ENCODE measurements at regions not wholly inside any gene's neighbourhood (a gene's known extent, or its start where the extent isn't known, plus 50 kb on each side); places are given as distances from the start of the nearest gene placed in this dataset.

DNA sequence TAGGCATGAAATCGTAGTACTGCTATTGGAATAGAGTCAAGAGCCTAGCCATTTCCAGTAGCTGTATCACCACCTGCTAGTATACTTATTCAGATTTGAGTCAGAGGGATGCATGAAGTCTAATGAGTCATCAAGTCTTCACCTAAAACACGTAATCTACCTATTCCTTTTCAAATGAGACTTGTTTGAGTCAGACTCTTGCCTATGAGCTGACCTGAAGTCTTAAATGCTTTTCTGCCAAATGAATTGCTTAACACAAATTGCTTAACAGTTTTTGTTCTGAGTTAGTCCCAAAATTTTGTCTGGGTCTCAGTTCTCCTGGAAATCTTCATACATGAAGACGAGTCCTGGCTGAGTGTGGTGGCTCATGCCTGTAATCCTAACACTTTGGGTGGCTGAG is 165.2 kb downstream of the GNAT3 start:
- intact Hi-C loops (cut with DNase I), result no loop called here
- Histone ChIP-seq H3K27ac (no peak overlapping the region), H3K36me3 (ENCODE audit: insufficient read depth in 1 of 2, low read depth in 1 of 2) (no peaks in the 10 kb centered on the region), H3K27me3 (ENCODE audit: insufficient read depth in 3 of 3, low read length in 2 of 3) (no peaks in the 10 kb centered on the region), H3K9me3 (no peaks in the 10 kb centered on the region), H3K4me1 (no peaks in the 10 kb centered on the region), H3K4me3 (no peak overlapping the region)
- TF ChIP-seq, protein P1, sequence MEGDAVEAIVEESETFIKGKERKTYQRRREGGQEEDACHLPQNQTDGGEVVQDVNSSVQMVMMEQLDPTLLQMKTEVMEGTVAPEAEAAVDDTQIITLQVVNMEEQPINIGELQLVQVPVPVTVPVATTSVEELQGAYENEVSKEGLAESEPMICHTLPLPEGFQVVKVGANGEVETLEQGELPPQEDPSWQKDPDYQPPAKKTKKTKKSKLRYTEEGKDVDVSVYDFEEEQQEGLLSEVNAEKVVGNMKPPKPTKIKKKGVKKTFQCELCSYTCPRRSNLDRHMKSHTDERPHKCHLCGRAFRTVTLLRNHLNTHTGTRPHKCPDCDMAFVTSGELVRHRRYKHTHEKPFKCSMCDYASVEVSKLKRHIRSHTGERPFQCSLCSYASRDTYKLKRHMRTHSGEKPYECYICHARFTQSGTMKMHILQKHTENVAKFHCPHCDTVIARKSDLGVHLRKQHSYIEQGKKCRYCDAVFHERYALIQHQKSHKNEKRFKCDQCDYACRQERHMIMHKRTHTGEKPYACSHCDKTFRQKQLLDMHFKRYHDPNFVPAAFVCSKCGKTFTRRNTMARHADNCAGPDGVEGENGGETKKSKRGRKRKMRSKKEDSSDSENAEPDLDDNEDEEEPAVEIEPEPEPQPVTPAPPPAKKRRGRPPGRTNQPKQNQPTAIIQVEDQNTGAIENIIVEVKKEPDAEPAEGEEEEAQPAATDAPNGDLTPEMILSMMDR (IDR thresholded peaks at IDR 0.05), result no peak
- DNase-seq (no peak), ATAC-seq (peak; percentile 49 to 81 (median 69))
- 25 to 49% (median 34%) methylated on average over 3 of the region's 3 CpGs for WGBS, 3 donors

DNA sequence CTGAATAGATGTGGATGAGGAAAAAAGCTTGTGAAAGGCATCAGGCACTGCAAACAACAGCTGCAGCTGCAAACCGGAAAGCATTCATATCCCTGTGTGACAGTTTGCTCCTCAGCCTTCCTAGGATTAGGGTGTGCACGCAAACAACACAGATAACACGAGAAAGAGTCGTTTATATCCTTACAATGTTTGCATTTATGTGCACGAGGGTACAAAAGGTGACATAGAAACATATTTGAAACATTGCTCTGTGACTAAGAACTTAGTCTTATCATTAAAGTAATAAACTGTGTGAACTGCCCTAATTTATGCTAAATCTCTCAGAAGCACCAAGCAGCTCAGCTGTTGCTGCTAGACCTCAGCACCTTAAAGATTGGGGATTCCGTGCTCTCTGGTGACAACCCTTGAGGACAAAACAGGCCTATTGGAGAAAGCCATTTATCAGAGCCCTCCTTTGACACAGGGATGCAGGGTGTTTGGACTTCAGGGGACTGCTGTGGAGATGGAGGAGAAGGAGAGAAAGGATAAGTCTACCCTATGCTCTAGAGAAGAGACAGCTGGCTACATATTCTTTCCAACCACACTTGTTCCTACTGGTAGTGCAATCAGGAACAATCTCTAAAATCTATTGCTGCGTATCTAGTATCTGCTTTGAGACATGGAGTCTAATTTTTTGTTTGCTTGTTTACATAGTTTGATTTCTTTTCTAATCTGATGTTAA is 176.2 kb downstream of the GNAT3 start:
- no peak for DNase-seq
- H3K27ac ChIP-seq, result no peak overlapping the region
- intact Hi-C loops (cut with DNase I), result no loop called here
- TF ChIP-seq, protein P1 (IDR thresholded peaks at IDR 0.05), result no peak
- WGBS, 3 donors, result 13 to 22% (median 19%) methylated on average over 7 of the region's 7 CpGs
- no peaks in the 10 kb centered on the region for H3K4me1 ChIP-seq
- ATAC-seq, result peak in 1 of 4 donors; percentile 51
- no peaks in the 10 kb centered on the region for H3K36me3 ChIP-seq (ENCODE audit: insufficient read depth in 1 of 2, low read depth in 1 of 2)
- H3K9me3 ChIP-seq, result no peaks in the 10 kb centered on the region
- H3K4me3 ChIP-seq, result no peak overlapping the region
- H3K27me3 ChIP-seq (ENCODE audit: insufficient read depth in 3 of 3, low read length in 2 of 3), result no peaks in the 10 kb centered on the region

DNA sequence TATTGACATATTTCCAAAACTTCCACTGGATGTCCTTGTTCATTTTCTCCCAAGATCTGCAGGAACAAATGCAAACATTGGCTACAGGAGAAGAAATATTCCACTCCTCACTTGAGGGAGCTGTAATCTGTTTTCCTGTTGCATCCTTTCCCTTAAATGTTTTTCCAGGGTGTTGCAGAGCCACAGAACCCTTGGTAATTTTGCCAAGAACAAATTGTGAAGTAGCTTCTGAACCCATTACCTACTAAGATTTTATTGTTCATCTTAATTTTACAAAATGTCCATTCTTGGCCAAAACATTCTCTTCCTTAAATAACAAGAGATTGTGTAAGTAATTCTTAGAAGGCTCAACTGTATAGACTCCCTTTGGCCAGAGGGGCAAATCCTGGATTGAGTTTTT is 177.0 kb downstream of the GNAT3 start:
- TF ChIP-seq, protein P1 (IDR thresholded peaks at IDR 0.05), result no peak
- Histone ChIP-seq H3K36me3 (ENCODE audit: insufficient read depth in 1 of 2, low read depth in 1 of 2) (no peaks in the 10 kb centered on the region), H3K27me3 (ENCODE audit: insufficient read depth in 3 of 3, low read length in 2 of 3) (no peaks in the 10 kb centered on the region), H3K4me1 (no peaks in the 10 kb centered on the region), H3K4me3 (no peak overlapping the region), H3K9me3 (no peaks in the 10 kb centered on the region), H3K27ac (no peak overlapping the region)
- no peak for DNase-seq
- intact Hi-C loops (cut with DNase I), result no loop called here
- ATAC-seq, result no peak

DNA sequence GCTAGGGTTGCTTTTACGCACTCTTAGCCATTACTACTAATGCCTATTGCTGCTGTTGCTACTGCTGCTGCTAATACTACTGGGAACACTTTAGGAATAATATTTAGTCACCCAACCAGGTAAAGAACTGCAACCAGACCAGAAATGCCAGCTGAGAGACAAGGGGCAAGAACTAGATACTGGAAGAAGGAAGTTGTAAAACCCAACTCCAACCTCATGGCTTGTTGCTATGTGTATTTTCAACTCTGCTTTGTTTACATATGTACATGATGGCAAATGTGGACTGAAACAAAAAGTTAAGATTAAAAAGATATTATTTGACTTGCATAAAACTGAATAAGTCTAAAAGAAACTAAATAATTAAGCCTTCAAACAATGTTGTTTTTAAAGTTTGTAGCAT is 177.7 kb downstream of the GNAT3 start:
- H3K36me3 ChIP-seq (ENCODE audit: insufficient read depth in 1 of 2, low read depth in 1 of 2), result no peaks in the 10 kb centered on the region
- no peak for DNase-seq
- no peaks in the 10 kb centered on the region for H3K27me3 ChIP-seq (ENCODE audit: insufficient read depth in 3 of 3, low read length in 2 of 3)
- no peak overlapping the region for H3K4me3 ChIP-seq
- no peaks in the 10 kb centered on the region for H3K9me3 ChIP-seq
- intact Hi-C loops (cut with DNase I), result no loop called here
- WGBS, 3 donors, result 90 to 97% (median 97%) methylated on average over 1 of the region's 1 CpG
- H3K4me1 ChIP-seq, result no peaks in the 10 kb centered on the region
- ATAC-seq, result no peak
- H3K27ac ChIP-seq, result no peak overlapping the region
- TF ChIP-seq, protein P1 (IDR thresholded peaks at IDR 0.05), result no peak

DNA sequence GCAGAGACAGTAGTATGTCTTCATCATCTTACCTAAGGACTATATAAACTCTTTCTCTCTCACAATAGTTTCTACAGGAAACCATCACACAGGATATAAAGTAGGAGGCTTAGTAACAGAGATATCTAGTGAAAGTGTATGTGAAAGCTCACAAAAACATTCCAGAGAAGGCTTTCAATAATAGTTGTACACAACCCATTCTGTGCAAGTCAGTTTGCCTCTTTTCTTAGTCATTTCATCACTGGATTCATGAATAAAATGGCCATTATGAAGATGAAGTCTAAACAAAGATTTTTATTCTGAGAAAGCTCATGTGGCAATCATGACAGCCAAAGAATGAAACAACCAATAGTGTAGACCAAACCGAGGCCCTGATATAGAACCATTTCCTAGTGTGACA is 178.8 kb downstream of the GNAT3 start:
- intact Hi-C loops (cut with DNase I), result no loop called here
- Histone ChIP-seq H3K27me3 (ENCODE audit: insufficient read depth in 3 of 3, low read length in 2 of 3) (no peaks in the 10 kb centered on the region), H3K36me3 (ENCODE audit: insufficient read depth in 1 of 2, low read depth in 1 of 2) (no peaks in the 10 kb centered on the region), H3K4me3 (no peak overlapping the region), H3K9me3 (no peaks in the 10 kb centered on the region), H3K4me1 (no peaks in the 10 kb centered on the region), H3K27ac (no peak overlapping the region)
- DNase-seq (no peak), ATAC-seq (no peak)
- TF ChIP-seq, protein P1 (IDR thresholded peaks at IDR 0.05), result no peak
- WGBS, 3 donors, result 45 to 83% (median 72%) methylated on average over 1 of the region's 1 CpG

Measured in psoas muscle (tissue), 7 donors.